DND-41 (cell line): ENCODE measurements at regions not wholly inside any gene's neighbourhood (a gene's known extent, or its start where the extent isn't known, plus 50 kb on each side); places are given as distances from the start of the nearest gene placed in this dataset.

Source experiments
- CTCF ChIP-seq: IDR thresholded peaks from 2 replicates; pipeline ENCODE4 v1.5.1; 2012; ENCODE audit warnings: borderline replicate concordance, low read length, moderate library complexity, mild to moderate bottlenecking; ENCODE audit not compliant: poor library complexity, severe bottlenecking; ENCODE audit errors: extremely low read depth
- EZH2 ChIP-seq: IDR thresholded peaks from 3 replicates; pipeline ENCODE4 v1.6.1; 2012; ENCODE audit warnings: borderline replicate concordance, low read depth, mild to moderate bottlenecking, moderate library complexity, low read length, inconsistent platforms; ENCODE audit not compliant: severe bottlenecking

- TF ChIP-seq CTCF (no peak), EZH2 (no peak)
These were observed 229.4 kb downstream of the SI start for GRCh38 chr3:164848923-164849322.
